NT2/D1 (cell line): ENCODE measurements at regions not wholly inside any gene's neighbourhood (a gene's known extent, or its start where the extent isn't known, plus 50 kb on each side); places are given as distances from the start of the nearest gene placed in this dataset.

Source experiments
- DNase-seq: peaks from one replicate; pipeline ENCODE4 v3.0.0-alpha.2; 2011; ENCODE audit warnings: low read depth, low spot score
- H3K27me3 ChIP-seq: 2 replicates; pipeline ENCODE4 v1.6.0; 2011; ENCODE audit warnings: mild to moderate bottlenecking; ENCODE audit not compliant: insufficient read length, insufficient read depth
- H3K36me3 ChIP-seq: 2 replicates; pipeline ENCODE4 v1.6.1; 2011; ENCODE audit warnings: mild to moderate bottlenecking, low read length, mixed read lengths; ENCODE audit not compliant: insufficient read depth, insufficient read length
- H3K4me1 ChIP-seq: 2 replicates; pipeline ENCODE4 v1.5.1; 2011; ENCODE audit not compliant: insufficient read depth, insufficient read length
- H3K4me3 ChIP-seq: 2 replicates; pipeline ENCODE4 v1.5.1; 2011; ENCODE audit warnings: low read depth; ENCODE audit not compliant: insufficient read length
- H3K9ac ChIP-seq: 2 replicates; pipeline ENCODE4 v1.6.0; 2011; ENCODE audit warnings: low read depth; ENCODE audit not compliant: insufficient read length
- H3K9me3 ChIP-seq: 2 replicates; pipeline ENCODE4 v1.5.1; 2011; ENCODE audit warnings: mild to moderate bottlenecking, low read length; ENCODE audit not compliant: insufficient read depth
- SUZ12 ChIP-seq: IDR thresholded peaks from 2 replicates; pipeline ENCODE4 v1.6.1; 2011; ENCODE audit not compliant: insufficient read length, insufficient read depth; ENCODE audit errors: extremely low read depth
- YY1 ChIP-seq: IDR thresholded peaks from 2 replicates; pipeline ENCODE4 v1.6.1; 2011; ENCODE audit not compliant: insufficient read length, insufficient read depth
- ZNF274 ChIP-seq: IDR thresholded peaks from 2 replicates; pipeline ENCODE4 v1.6.1; 2011; ENCODE audit warnings: mild to moderate bottlenecking, low read depth, low read length

GRCh38 chr9:115220319-115221005 lies 102.5 kb upstream of the TNC start:
- no peak for DNase-seq
- H3K27me3 ChIP-seq = no peaks in the 10 kb centered on the region
- no peaks in the 10 kb centered on the region for H3K36me3 ChIP-seq
- H3K4me1 ChIP-seq = no peaks in the 10 kb centered on the region
- no peak for TF ChIP-seq YY1
- no peak for TF ChIP-seq ZNF274
- no peak for TF ChIP-seq SUZ12
- no peak overlapping the region for H3K4me3 ChIP-seq
- H3K9me3 ChIP-seq = no peaks in the 10 kb centered on the region
- H3K9ac ChIP-seq = no peak overlapping the region

- no peak overlapping the region for H3K4me3 ChIP-seq
- TF ChIP-seq SUZ12 (no peak), YY1 (no peak), ZNF274 (no peak)
- DNase-seq = no peak
- H3K4me1 ChIP-seq = no peaks in the 10 kb centered on the region
- no peaks in the 10 kb centered on the region for H3K9me3 ChIP-seq
- H3K9ac ChIP-seq = no peak overlapping the region
- no peaks in the 10 kb centered on the region for H3K36me3 ChIP-seq
- H3K27me3 ChIP-seq = no peaks in the 10 kb centered on the region
Observed at GRCh38 chr9:115223471-115223870, 105.5 kb upstream of the TNC start.

GRCh38 chr9:115225459-115226116 lies 107.6 kb upstream of the TNC start:
- Histone ChIP-seq H3K4me1 (no peaks in the 10 kb centered on the region), H3K9me3 (no peaks in the 10 kb centered on the region), H3K27me3 (no peaks in the 10 kb centered on the region), H3K36me3 (no peaks in the 10 kb centered on the region), H3K4me3 (no peak overlapping the region), H3K9ac (no peak overlapping the region)
- TF ChIP-seq YY1 (no peak), SUZ12 (no peak), ZNF274 (no peak)
- DNase-seq = no peak

- TF ChIP-seq SUZ12 (no peak), YY1 (no peak), ZNF274 (no peak)
- Histone ChIP-seq H3K9ac (no peak overlapping the region), H3K27me3 (no peaks in the 10 kb centered on the region), H3K9me3 (no peaks in the 10 kb centered on the region), H3K36me3 (no peaks in the 10 kb centered on the region), H3K4me1 (no peaks in the 10 kb centered on the region), H3K4me3 (no peak overlapping the region)
- DNase-seq = no peak
Observed at GRCh38 chr9:115226152-115226551, 108.2 kb upstream of the TNC start.

GRCh38 chr9:115229496-115229895 lies 111.5 kb upstream of the TNC start:
- no peaks in the 10 kb centered on the region for H3K36me3 ChIP-seq
- no peak for TF ChIP-seq YY1
- no peak for TF ChIP-seq SUZ12
- no peak for TF ChIP-seq ZNF274
- H3K4me3 ChIP-seq = no peak overlapping the region
- H3K9me3 ChIP-seq = no peaks in the 10 kb centered on the region
- no peak for DNase-seq
- H3K4me1 ChIP-seq = no peaks in the 10 kb centered on the region
- no peaks in the 10 kb centered on the region for H3K27me3 ChIP-seq
- H3K9ac ChIP-seq = no peak overlapping the region

GRCh38 chr9:115230924-115231515 lies 113.1 kb upstream of the TNC start:
- Histone ChIP-seq H3K4me1 (no peaks in the 10 kb centered on the region), H3K9me3 (no peaks in the 10 kb centered on the region), H3K4me3 (no peak overlapping the region), H3K36me3 (no peaks in the 10 kb centered on the region), H3K9ac (no peak overlapping the region), H3K27me3 (no peaks in the 10 kb centered on the region)
- no peak for DNase-seq
- TF ChIP-seq YY1 (no peak), SUZ12 (no peak), ZNF274 (no peak)

- Histone ChIP-seq H3K4me1 (no peaks in the 10 kb centered on the region), H3K9me3 (0 out of 2 replicates have a peak, but pooled peaks cover 4% of the 10 kb centered on the region), H3K27me3 (no peaks in the 10 kb centered on the region), H3K36me3 (no peaks in the 10 kb centered on the region), H3K4me3 (no peak overlapping the region), H3K9ac (no peak overlapping the region)
- no peak for DNase-seq
- no peak for TF ChIP-seq SUZ12
- TF ChIP-seq YY1 = no peak
- no peak for TF ChIP-seq ZNF274
Observed at GRCh38 chr9:115232181-115232774, 114.3 kb upstream of the TNC start.
